Keratinocyte (primary cell): ENCODE measurements at regions not wholly inside any gene's neighbourhood (a gene's known extent, or its start where the extent isn't known, plus 50 kb on each side); places are given as distances from the start of the nearest gene placed in this dataset.

Source experiments
- DNase-seq: peaks from one replicate; pipeline ENCODE4 v3.0.0-alpha.2; 2011; ENCODE audit warnings: low read depth, missing footprints, low spot score
- FAIRE-seq: peaks from 2 replicates; lab custom pipeline; 2011; peaks lifted over from hg19 to GRCh38; lab: Jason Lieb, UNC
- H2AFZ ChIP-seq: 2 replicates; pipeline ENCODE4 v1.6.0; 2012; ENCODE audit warnings: low read length, control low read depth, inconsistent platforms; ENCODE audit not compliant: control insufficient read depth
- H3K27ac ChIP-seq: 2 replicates; pipeline ENCODE4 v1.5.1; 2011; ENCODE audit warnings: low read length; ENCODE audit not compliant: control insufficient read depth, insufficient read depth
- H3K27me3 ChIP-seq: 3 replicates; pipeline ENCODE4 v1.6.0; 2011; ENCODE audit warnings: low read length; ENCODE audit not compliant: control insufficient read depth, insufficient read depth; ENCODE audit errors: extremely low read depth
- H3K36me3 ChIP-seq, 2 experiments: 2 replicates in 1 of 2; 3 replicates in 1 of 2; pipeline ENCODE4 v1.5.1; 2011; ENCODE audit warnings: low read length in 2 of 2, mild to moderate bottlenecking in 1 of 2; ENCODE audit not compliant: control insufficient read depth in 2 of 2, insufficient read depth in 2 of 2; ENCODE audit errors: extremely low read depth in 1 of 2
- H3K4me1 ChIP-seq: 3 replicates; pipeline ENCODE4 v1.5.1; 2011; ENCODE audit warnings: low read length; ENCODE audit not compliant: control insufficient read depth, insufficient read depth; ENCODE audit errors: extremely low read depth
- H3K4me2 ChIP-seq: 3 replicates; pipeline ENCODE4 v1.6.0; 2011; ENCODE audit warnings: low read depth, low read length; ENCODE audit not compliant: control insufficient read depth, insufficient read depth; ENCODE audit errors: extremely low read depth
- H3K4me3 ChIP-seq, 3 experiments: fragments of 200-600 bp in 1 of 3; sonication (generic) in 1 of 3; 2 replicates in 2 of 3; 3 replicates in 1 of 3; pipeline ENCODE4 v1.5.1; 2011 to 2016; ENCODE audit warnings: low read length in 3 of 3, mild to moderate bottlenecking in 3 of 3, control low read depth in 2 of 3, inconsistent platforms in 1 of 3, low read depth in 1 of 3, mixed read lengths in 1 of 3, mixed run types in 1 of 3, moderate library complexity in 1 of 3; ENCODE audit not compliant: control insufficient read depth in 2 of 3, insufficient read depth in 2 of 3; ENCODE audit errors: extremely low read depth in 1 of 3
- H3K79me2 ChIP-seq: 2 replicates; pipeline ENCODE4 v1.6.0; 2012; ENCODE audit warnings: low read length; ENCODE audit not compliant: control insufficient read depth, insufficient read depth
- H3K9ac ChIP-seq: 3 replicates; pipeline ENCODE4 v1.6.0; 2011; ENCODE audit warnings: low read length; ENCODE audit not compliant: control insufficient read depth, insufficient read depth; ENCODE audit errors: extremely low read depth
- H3K9me1 ChIP-seq: 3 replicates; pipeline ENCODE4 v1.6.0; 2011; ENCODE audit warnings: low read length; ENCODE audit not compliant: control insufficient read depth, insufficient read depth; ENCODE audit errors: extremely low read depth
- H3K9me3 ChIP-seq: 2 replicates; pipeline ENCODE4 v1.5.1; 2012; ENCODE audit warnings: low read depth, low read length; ENCODE audit not compliant: control insufficient read depth
- H4K20me1 ChIP-seq: 3 replicates; pipeline ENCODE4 v1.6.0; 2011; ENCODE audit warnings: low read length; ENCODE audit not compliant: control insufficient read depth, insufficient read depth; ENCODE audit errors: extremely low read depth
- CTCF ChIP-seq, 3 experiments: IDR thresholded peaks in 1 of 3; conservative IDR thresholded peaks in 1 of 3; optimal IDR thresholded peaks in 1 of 3; 2 replicates in 2 of 3; 3 replicates in 1 of 3; pipeline versions ENCODE3 to v1.5.1; 2011; ENCODE audit warnings: low read length in 3 of 3, mild to moderate bottlenecking in 3 of 3, moderate library complexity in 2 of 3, control low read depth in 1 of 3, inconsistent platforms in 1 of 3; ENCODE audit not compliant: insufficient read depth in 2 of 3; ENCODE audit errors: extremely low read depth in 1 of 3
- EZH2 ChIP-seq: IDR thresholded peaks from one replicate; pipeline ENCODE4 v1.6.1; 2012; ENCODE audit warnings: inconsistent platforms, mild to moderate bottlenecking, low read length, moderate library complexity
- dilution Hi-C: fragments of 300-500 bp; cut with MboI; formaldehyde crosslinking; loops from one replicate; pipeline ENCODE4 v1.7.0; 2020; ENCODE audit warnings: low sequenced_read_pairs; ENCODE audit not compliant: extremely low pct_ligation_motif_present

- Histone ChIP-seq H2AFZ (no peak overlapping the region), H3K36me3 (no peaks in the 10 kb centered on the region), H3K9me1 (no peaks in the 10 kb centered on the region), H3K9me3 (no peaks in the 10 kb centered on the region), H3K27ac (no peak overlapping the region), H3K79me2 (no peaks in the 10 kb centered on the region), H4K20me1 (no peaks in the 10 kb centered on the region), H3K27me3 (no peaks in the 10 kb centered on the region), H3K9ac (no peak overlapping the region), H3K4me1 (no peaks in the 10 kb centered on the region), H3K4me2 (no peak overlapping the region), H3K4me3 (no peak overlapping the region)
- no peak for TF ChIP-seq CTCF (optimal IDR thresholded peaks at IDR 0.05 in 1 of 3, IDR thresholded peaks at IDR 0.05 in 1 of 3, conservative IDR thresholded peaks at IDR 0.05 in 1 of 3; ENCODE audit: extremely low read depth in 1 of 3, insufficient read depth in 2 of 3, low read length in 3 of 3)
- no peak for TF ChIP-seq EZH2
- DNase-seq (no peak), FAIRE-seq (no peak)
- dilution Hi-C loops: no loop called here
Observed at GRCh38 chr7:114843102-114843501, 78.8 kb upstream of the MDFIC start.

GRCh38 chr7:114851406-114852061, 70.4 kb upstream of the MDFIC start:
- H3K9me3 ChIP-seq: no peaks in the 10 kb centered on the region
- no peaks in the 10 kb centered on the region for H3K9me1 ChIP-seq
- no peak overlapping the region for H3K9ac ChIP-seq
- DNase-seq (no peak), FAIRE-seq (no peak)
- H3K36me3 ChIP-seq: no peaks in the 10 kb centered on the region
- H3K79me2 ChIP-seq: no peaks in the 10 kb centered on the region
- no peaks in the 10 kb centered on the region for H4K20me1 ChIP-seq
- no peak overlapping the region for H3K27ac ChIP-seq
- no peaks in the 10 kb centered on the region for H3K27me3 ChIP-seq
- no peaks in the 10 kb centered on the region for H3K4me1 ChIP-seq
- H3K4me2 ChIP-seq: no peak overlapping the region
- TF ChIP-seq EZH2 (no peak), CTCF (optimal IDR thresholded peaks at IDR 0.05 in 1 of 3, IDR thresholded peaks at IDR 0.05 in 1 of 3, conservative IDR thresholded peaks at IDR 0.05 in 1 of 3; ENCODE audit: extremely low read depth in 1 of 3, insufficient read depth in 2 of 3, low read length in 3 of 3) (no peak)
- no peak overlapping the region for H2AFZ ChIP-seq
- dilution Hi-C loops: no loop called here
- H3K4me3 ChIP-seq: no peak overlapping the region
